ENCODE measurements at regions not wholly inside any gene's neighbourhood (a gene's known extent, or its start where the extent isn't known, plus 50 kb on each side); places are given as distances from the start of the nearest gene placed in this dataset.
"Not testable (repeated sequence)": the region's sequence is repeated elsewhere in the genome, so short reads cannot be mapped to it uniquely, and the experiment has no call there.

DNA sequence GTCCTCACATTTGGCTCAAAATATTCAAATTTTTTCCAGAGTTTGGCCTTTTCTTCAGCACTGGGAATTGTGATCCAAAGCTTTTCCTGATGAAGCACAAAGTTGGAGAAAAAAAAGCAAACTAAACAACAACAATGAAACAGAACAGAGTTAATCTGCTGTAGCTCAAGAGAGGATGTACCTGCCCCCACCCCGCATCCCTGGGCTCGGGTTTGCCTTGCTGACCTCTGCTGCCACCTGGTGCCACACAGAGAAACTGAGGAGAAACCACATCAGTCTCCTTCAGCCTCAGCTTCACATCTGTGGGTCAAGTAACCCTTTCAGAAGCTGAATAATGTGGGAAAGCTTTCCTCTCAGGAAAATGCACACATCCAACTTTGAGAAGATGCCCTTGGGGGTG, 290.4 kb downstream of the RTP5 start:
- DNase-seq = not testable (repeated sequence)

- not testable (repeated sequence) for DNase-seq
These were observed 295.6 kb downstream of the RTP5 start for GRCh38 chr2:242165115-242165514.

GRCh38 chr2:242171290-242171689, 301.8 kb downstream of the RTP5 start:
- not testable (repeated sequence) for DNase-seq
